ENCODE measurements at regions not wholly inside any gene's neighbourhood (a gene's known extent, or its start where the extent isn't known, plus 50 kb on each side); places are given as distances from the start of the nearest gene placed in this dataset.

GRCh38 chr16:80903616-80904015, 99.2 kb upstream of the CDYL2 start:
- TF ChIP-seq CTCF (IDR thresholded peaks at IDR 0.05 in 8 of 11, conservative IDR thresholded peaks at IDR 0.05 in 3 of 11), result no peak
- TF ChIP-seq POLR2AphosphoS5 (IDR thresholded peaks at IDR 0.05), result no peak
- TF ChIP-seq POLR2A (IDR thresholded peaks at IDR 0.05), result no peak

Measured in spleen (tissue), 7 donors.